ENCODE measurements at regions not wholly inside any gene's neighbourhood (a gene's known extent, or its start where the extent isn't known, plus 50 kb on each side); places are given as distances from the start of the nearest gene placed in this dataset.

GRCh38 chr5:74316064-74316603 lies 324.4 kb downstream of the ENC1 start:
- Mint-ChIP-seq H3K9me3 (ENCODE audit: unreplicated experiment) (peaks cover 14% of the 10 kb centered on the region), H3K4me1 (ENCODE audit: low read depth, unreplicated experiment) (peaks cover 20% of the 10 kb centered on the region), H3K27ac (ENCODE audit: unreplicated experiment) (peak overlapping the region; percentile 6), H3K27me3 (ENCODE audit: insufficient read depth, unreplicated experiment) (no peaks in the 10 kb centered on the region), H3K36me3 (ENCODE audit: insufficient read depth, unreplicated experiment) (no peaks in the 10 kb centered on the region), H3K4me3 (ENCODE audit: unreplicated experiment) (no peak overlapping the region)
- POLR2A ChIA-PET = no interaction called here
- TF ChIP-seq, protein P1, sequence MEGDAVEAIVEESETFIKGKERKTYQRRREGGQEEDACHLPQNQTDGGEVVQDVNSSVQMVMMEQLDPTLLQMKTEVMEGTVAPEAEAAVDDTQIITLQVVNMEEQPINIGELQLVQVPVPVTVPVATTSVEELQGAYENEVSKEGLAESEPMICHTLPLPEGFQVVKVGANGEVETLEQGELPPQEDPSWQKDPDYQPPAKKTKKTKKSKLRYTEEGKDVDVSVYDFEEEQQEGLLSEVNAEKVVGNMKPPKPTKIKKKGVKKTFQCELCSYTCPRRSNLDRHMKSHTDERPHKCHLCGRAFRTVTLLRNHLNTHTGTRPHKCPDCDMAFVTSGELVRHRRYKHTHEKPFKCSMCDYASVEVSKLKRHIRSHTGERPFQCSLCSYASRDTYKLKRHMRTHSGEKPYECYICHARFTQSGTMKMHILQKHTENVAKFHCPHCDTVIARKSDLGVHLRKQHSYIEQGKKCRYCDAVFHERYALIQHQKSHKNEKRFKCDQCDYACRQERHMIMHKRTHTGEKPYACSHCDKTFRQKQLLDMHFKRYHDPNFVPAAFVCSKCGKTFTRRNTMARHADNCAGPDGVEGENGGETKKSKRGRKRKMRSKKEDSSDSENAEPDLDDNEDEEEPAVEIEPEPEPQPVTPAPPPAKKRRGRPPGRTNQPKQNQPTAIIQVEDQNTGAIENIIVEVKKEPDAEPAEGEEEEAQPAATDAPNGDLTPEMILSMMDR (IDR thresholded peaks at IDR 0.05; ENCODE audit: insufficient read depth in 1 of 2, low read depth in 1 of 2, low read length in 1 of 2, severe bottlenecking in 1 of 2, unreplicated experiment in 1 of 2) = no peak
- intact Hi-C loops (cut with micrococcal nuclease; ENCODE audit: unreplicated experiment) = no loop called here
- Histone ChIP-seq H3K9me3 (no peaks in the 10 kb centered on the region), H3K4me3 (ENCODE audit: low read depth, low read length) (no peak overlapping the region), H3K4me1 (peaks cover 29% of the 10 kb centered on the region), H3K36me3 (ENCODE audit: control insufficient read depth, insufficient read depth, low read length) (no peaks in the 10 kb centered on the region), H3K27me3 (replicated peaks; ENCODE audit: control insufficient read depth, insufficient read depth, low read length) (no peaks in the 10 kb centered on the region)
- peak; percentile 39 to 76 for DNase-seq
- no TSS peak for BruUV-seq (replicated peaks)
- CTCF ChIA-PET = no interaction called here

DNA sequence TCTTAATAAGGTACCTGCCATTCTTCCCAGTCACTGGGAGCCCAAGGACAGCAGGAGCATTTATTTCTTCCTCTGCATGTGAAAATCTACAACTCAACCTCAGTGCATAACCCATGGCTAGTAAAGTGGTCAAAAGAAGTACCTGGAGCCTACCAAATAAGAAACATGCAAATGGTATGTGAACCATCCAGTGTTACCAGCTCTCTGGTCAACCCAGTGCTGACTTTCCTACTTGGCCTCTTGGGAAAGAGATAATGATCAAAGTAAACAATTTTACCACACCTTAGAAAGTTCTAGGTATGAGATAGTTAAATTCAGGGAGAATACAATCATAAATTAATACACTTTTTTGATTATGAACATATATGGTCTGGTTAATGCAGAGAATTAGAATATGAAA lies 325.6 kb downstream of the ENC1 start:
- H3K4me3 Mint-ChIP-seq (ENCODE audit: unreplicated experiment) = peak overlapping the region; percentile 47
- H3K9me3 Mint-ChIP-seq (ENCODE audit: unreplicated experiment) = peaks cover 14% of the 10 kb centered on the region
- intact Hi-C loops (cut with micrococcal nuclease; ENCODE audit: unreplicated experiment) = no loop called here
- no TSS peak for BruUV-seq (replicated peaks)
- Histone ChIP-seq H3K27me3 (replicated peaks; ENCODE audit: control insufficient read depth, insufficient read depth, low read length) (no peaks in the 10 kb centered on the region), H3K4me3 (ENCODE audit: low read depth, low read length) (no peak overlapping the region), H3K36me3 (ENCODE audit: control insufficient read depth, insufficient read depth, low read length) (no peaks in the 10 kb centered on the region), H3K4me1 (peaks cover 29% of the 10 kb centered on the region), H3K9me3 (no peaks in the 10 kb centered on the region)
- ChIA-PET CTCF (no interaction called here), POLR2A (no interaction called here)
- H3K4me1 Mint-ChIP-seq (ENCODE audit: low read depth, unreplicated experiment) = peaks cover 20% of the 10 kb centered on the region
- peak; percentile 41 to 48 for DNase-seq
- peak overlapping the region; percentile 78 for H3K27ac Mint-ChIP-seq (ENCODE audit: unreplicated experiment)
- TF ChIP-seq, protein P1 (IDR thresholded peaks at IDR 0.05; ENCODE audit: insufficient read depth in 1 of 2, low read depth in 1 of 2, low read length in 1 of 2, severe bottlenecking in 1 of 2, unreplicated experiment in 1 of 2) = no peak
- no peaks in the 10 kb centered on the region for H3K27me3 Mint-ChIP-seq (ENCODE audit: insufficient read depth, unreplicated experiment)
- H3K36me3 Mint-ChIP-seq (ENCODE audit: insufficient read depth, unreplicated experiment) = no peaks in the 10 kb centered on the region

DNA sequence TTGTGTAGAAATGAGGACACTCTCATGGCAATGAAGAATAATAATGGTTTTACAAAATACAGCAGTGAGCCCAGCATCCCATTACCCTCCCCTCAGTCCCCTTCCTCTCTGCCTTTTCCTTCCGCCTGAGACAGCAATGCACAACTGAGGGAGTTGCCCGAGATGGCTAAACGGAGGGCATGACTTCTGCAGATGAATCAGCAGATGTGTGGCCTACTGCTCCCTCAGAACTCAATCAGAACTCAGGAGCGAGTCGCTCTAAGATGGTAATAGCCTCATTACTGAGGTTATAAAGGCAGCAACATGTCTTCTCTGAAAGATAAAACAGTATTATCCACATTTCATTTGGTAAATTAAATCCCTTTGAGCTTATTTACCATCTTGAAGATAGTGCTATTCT lies 326.6 kb downstream of the ENC1 start:
- CTCF ChIA-PET = no interaction called here

More for the DNA sequence above, 326.6 kb downstream of the ENC1 start:
- no peak overlapping the region for H3K4me3 ChIP-seq (ENCODE audit: low read depth, low read length)
- Mint-ChIP-seq H3K27me3 (ENCODE audit: insufficient read depth, unreplicated experiment) (no peaks in the 10 kb centered on the region), H3K4me1 (ENCODE audit: low read depth, unreplicated experiment) (peaks cover 20% of the 10 kb centered on the region), H3K27ac (ENCODE audit: unreplicated experiment) (peak overlapping the region; percentile 6), H3K4me3 (ENCODE audit: unreplicated experiment) (no peak overlapping the region), H3K9me3 (ENCODE audit: unreplicated experiment) (peaks cover 8% of the 10 kb centered on the region), H3K36me3 (ENCODE audit: insufficient read depth, unreplicated experiment) (no peaks in the 10 kb centered on the region)
- peaks cover 38% of the 10 kb centered on the region for H3K4me1 ChIP-seq
- POLR2A ChIA-PET = no interaction called here
- DNase-seq = no peak
- TF ChIP-seq, protein P1 (IDR thresholded peaks at IDR 0.05; ENCODE audit: insufficient read depth in 1 of 2, low read depth in 1 of 2, low read length in 1 of 2, severe bottlenecking in 1 of 2, unreplicated experiment in 1 of 2) = no peak
- intact Hi-C loops (cut with micrococcal nuclease; ENCODE audit: unreplicated experiment) = no loop called here
- H3K36me3 ChIP-seq (ENCODE audit: control insufficient read depth, insufficient read depth, low read length) = no peaks in the 10 kb centered on the region
- no peaks in the 10 kb centered on the region for H3K27me3 ChIP-seq (replicated peaks; ENCODE audit: control insufficient read depth, insufficient read depth, low read length)
- BruUV-seq (replicated peaks) = no TSS peak
- H3K9me3 ChIP-seq = no peaks in the 10 kb centered on the region
